ENCODE measurements at regions not wholly inside any gene's neighbourhood (a gene's known extent, or its start where the extent isn't known, plus 50 kb on each side); places are given as distances from the start of the nearest gene placed in this dataset.
"Not testable (repeated sequence)": the region's sequence is repeated elsewhere in the genome, so short reads cannot be mapped to it uniquely, and the experiment has no call there.

DNA sequence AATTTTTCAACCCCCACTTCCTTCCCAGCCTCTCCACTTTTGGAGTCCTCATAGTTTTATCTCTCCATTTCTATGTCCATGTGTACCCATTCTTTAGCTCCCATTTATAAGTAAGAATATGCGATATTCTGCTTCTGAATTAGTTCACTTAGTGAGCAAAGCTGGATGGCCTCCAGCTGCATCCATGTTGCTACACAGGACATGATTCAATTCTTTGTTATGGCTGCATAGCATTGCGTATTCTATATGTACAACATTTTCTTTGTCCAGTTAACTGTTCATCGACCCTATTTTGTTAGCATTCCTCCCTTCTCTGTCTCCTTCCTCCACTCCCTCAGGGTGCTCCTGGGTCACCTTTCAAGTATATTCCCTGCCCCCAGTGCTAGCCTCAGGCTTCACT, 210.0 kb upstream of the SSTR4 start:
- H3K4me1 ChIP-seq (ENCODE audit: insufficient read depth, insufficient read length), result peaks cover 2% of the 10 kb centered on the region
- no peaks in the 10 kb centered on the region for H3K9me3 ChIP-seq (ENCODE audit: insufficient read depth, low read length)
- H3K36me3 ChIP-seq (ENCODE audit: insufficient read depth, insufficient read length, low read length), result no peaks in the 10 kb centered on the region
- no peak overlapping the region for H3K9ac ChIP-seq (ENCODE audit: insufficient read length, low read depth)
- no peaks in the 10 kb centered on the region for H3K27me3 ChIP-seq (ENCODE audit: insufficient read depth, insufficient read length)
- TF ChIP-seq ZNF274 (IDR thresholded peaks at IDR 0.05; ENCODE audit: low read depth, low read length), result no peak
- TF ChIP-seq YY1 (IDR thresholded peaks at IDR 0.05; ENCODE audit: insufficient read depth, insufficient read length), result no peak
- TF ChIP-seq SUZ12 (IDR thresholded peaks at IDR 0.05; ENCODE audit: extremely low read depth, insufficient read depth, insufficient read length), result no peak
- no peak overlapping the region for H3K4me3 ChIP-seq (ENCODE audit: insufficient read length, low read depth)
- no peak for DNase-seq (ENCODE audit: low read depth, low spot score)

DNA sequence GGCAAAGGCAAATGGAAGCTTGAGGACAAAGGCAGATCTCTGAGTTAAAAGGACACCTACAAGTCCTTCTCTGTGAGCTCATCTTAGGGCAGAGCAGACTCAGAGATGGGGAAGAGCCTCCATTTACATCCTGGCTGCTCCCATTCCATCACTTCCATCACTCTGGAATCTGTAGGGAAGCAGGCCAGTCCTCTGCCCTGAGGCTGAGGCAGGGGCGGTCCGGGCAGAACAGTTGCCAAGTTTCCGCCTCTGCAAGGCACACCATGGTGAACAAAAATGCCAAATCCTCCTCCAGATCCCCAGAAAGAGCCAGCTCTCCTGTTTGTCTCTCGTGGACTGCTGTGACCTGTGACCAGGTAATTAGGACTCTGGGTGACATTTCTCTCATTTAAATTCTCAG, 209.6 kb upstream of the SSTR4 start:
- Histone ChIP-seq H3K9me3 (ENCODE audit: insufficient read depth, low read length) (no peaks in the 10 kb centered on the region), H3K4me3 (ENCODE audit: insufficient read length, low read depth) (no peak overlapping the region), H3K27me3 (ENCODE audit: insufficient read depth, insufficient read length) (no peaks in the 10 kb centered on the region), H3K9ac (ENCODE audit: insufficient read length, low read depth) (no peak overlapping the region), H3K4me1 (ENCODE audit: insufficient read depth, insufficient read length) (peaks cover 2% of the 10 kb centered on the region), H3K36me3 (ENCODE audit: insufficient read depth, insufficient read length, low read length) (no peaks in the 10 kb centered on the region)
- no peak for TF ChIP-seq SUZ12 (IDR thresholded peaks at IDR 0.05; ENCODE audit: extremely low read depth, insufficient read depth, insufficient read length)
- TF ChIP-seq ZNF274 (IDR thresholded peaks at IDR 0.05; ENCODE audit: low read depth, low read length), result no peak
- no peak for TF ChIP-seq YY1 (IDR thresholded peaks at IDR 0.05; ENCODE audit: insufficient read depth, insufficient read length)
- DNase-seq (ENCODE audit: low read depth, low spot score), result no peak

DNA sequence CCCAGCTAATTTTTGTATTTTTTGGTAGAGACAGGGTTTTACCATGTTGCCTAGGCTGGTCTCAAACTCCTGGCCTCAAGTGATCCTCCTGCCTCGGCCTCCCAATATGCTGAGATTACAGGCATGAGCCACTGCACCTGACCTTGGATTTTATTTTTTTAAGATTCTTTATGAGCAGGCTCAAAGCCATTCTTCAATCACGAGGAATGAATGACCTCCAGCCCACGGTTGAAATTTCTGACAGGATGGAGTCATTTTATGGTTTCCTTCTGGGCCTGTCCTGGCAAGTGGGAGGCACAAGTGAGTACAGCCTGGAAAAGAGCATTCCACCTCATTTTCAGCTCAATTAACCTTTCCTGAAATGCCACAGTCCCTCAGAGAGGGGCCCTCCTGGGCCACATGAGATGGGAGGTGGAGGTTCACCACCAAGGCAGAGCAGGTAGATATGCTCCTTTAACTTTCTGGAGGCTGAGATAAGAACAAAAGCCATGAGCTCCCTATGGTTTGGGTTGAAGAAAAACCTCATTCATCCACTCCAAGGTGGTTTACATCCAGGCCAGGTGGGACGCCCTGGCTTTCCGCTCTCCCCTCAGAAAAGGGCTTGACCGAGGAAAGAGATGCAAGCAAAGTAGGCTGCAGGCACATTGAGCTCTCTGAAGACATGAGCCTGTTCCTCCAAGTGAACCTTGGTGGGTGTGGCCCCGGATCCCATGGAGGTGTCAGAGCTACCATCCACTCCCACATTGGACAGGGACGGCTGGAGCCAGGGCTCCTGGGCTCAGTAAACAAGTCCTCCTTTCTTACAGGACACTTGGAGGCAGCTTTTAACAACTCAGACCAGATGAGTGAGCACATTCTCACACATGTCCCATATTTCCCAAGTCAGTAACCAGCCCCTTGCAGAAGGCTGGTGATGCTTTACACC, 208.5 kb upstream of the SSTR4 start:
- H3K27me3 ChIP-seq (ENCODE audit: insufficient read depth, insufficient read length), result no peaks in the 10 kb centered on the region
- peaks cover 2% of the 10 kb centered on the region for H3K4me1 ChIP-seq (ENCODE audit: insufficient read depth, insufficient read length)
- no peaks in the 10 kb centered on the region for H3K9me3 ChIP-seq (ENCODE audit: insufficient read depth, low read length)
- H3K9ac ChIP-seq (ENCODE audit: insufficient read length, low read depth), result no peak overlapping the region
- no peak overlapping the region for H3K4me3 ChIP-seq (ENCODE audit: insufficient read length, low read depth)
- TF ChIP-seq SUZ12 (IDR thresholded peaks at IDR 0.05; ENCODE audit: extremely low read depth, insufficient read depth, insufficient read length), result no peak
- TF ChIP-seq YY1 (IDR thresholded peaks at IDR 0.05; ENCODE audit: insufficient read depth, insufficient read length), result no peak
- no peak for TF ChIP-seq ZNF274 (IDR thresholded peaks at IDR 0.05; ENCODE audit: low read depth, low read length)
- no peaks in the 10 kb centered on the region for H3K36me3 ChIP-seq (ENCODE audit: insufficient read depth, insufficient read length, low read length)
- DNase-seq (ENCODE audit: low read depth, low spot score), result no peak

DNA sequence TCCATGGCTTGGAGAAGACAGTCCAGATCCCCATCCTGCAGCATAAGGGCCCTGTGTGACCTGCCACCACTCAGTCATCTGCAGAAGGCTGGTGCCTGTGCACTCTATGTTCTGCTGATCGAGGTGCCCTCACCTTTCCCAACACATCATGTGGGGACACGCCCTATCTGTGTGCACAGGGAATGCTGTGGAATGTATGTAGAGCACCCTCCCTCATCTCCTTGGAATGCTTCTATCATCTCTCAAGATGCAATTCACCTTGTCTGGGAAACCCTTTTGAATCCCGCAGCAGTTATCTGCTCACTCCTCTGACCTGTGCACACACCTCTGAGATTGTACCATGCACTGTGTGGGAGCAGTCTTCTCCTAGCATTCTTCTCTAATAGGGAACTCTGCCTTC, 207.2 kb upstream of the SSTR4 start:
- TF ChIP-seq SUZ12 (IDR thresholded peaks at IDR 0.05; ENCODE audit: extremely low read depth, insufficient read depth, insufficient read length) (no peak), ZNF274 (IDR thresholded peaks at IDR 0.05; ENCODE audit: low read depth, low read length) (no peak), YY1 (IDR thresholded peaks at IDR 0.05; ENCODE audit: insufficient read depth, insufficient read length) (no peak)

DNA sequence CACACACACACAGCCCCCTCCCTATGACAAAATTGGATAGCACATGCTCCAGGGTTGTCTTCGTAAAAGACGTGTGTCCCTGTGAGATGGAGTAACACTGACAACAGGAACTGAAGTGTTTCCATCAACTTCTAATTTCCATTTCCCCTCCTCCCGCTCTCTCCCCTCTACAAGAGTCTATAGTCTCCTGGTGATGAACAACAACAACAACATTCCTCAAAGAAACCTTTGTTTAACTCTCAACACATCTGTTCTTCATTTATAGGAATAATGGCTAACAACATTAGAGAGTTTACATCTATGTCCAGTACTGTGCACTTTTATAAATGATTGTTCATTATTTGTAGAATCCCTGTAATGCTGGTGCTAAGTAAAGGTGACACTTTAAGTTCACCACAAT, 205.8 kb upstream of the SSTR4 start:
- Histone ChIP-seq H3K4me3 (ENCODE audit: insufficient read length, low read depth) (no peak overlapping the region), H3K9ac (ENCODE audit: insufficient read length, low read depth) (no peak overlapping the region), H3K4me1 (ENCODE audit: insufficient read depth, insufficient read length) (peaks cover 2% of the 10 kb centered on the region), H3K36me3 (ENCODE audit: insufficient read depth, insufficient read length, low read length) (no peaks in the 10 kb centered on the region), H3K9me3 (ENCODE audit: insufficient read depth, low read length) (no peaks in the 10 kb centered on the region), H3K27me3 (ENCODE audit: insufficient read depth, insufficient read length) (no peaks in the 10 kb centered on the region)
- TF ChIP-seq ZNF274 (IDR thresholded peaks at IDR 0.05; ENCODE audit: low read depth, low read length), result no peak
- TF ChIP-seq SUZ12 (IDR thresholded peaks at IDR 0.05; ENCODE audit: extremely low read depth, insufficient read depth, insufficient read length), result no peak
- no peak for TF ChIP-seq YY1 (IDR thresholded peaks at IDR 0.05; ENCODE audit: insufficient read depth, insufficient read length)
- DNase-seq (ENCODE audit: low read depth, low spot score), result no peak

More for the DNA sequence above, 207.2 kb upstream of the SSTR4 start:
- H3K9ac ChIP-seq (ENCODE audit: insufficient read length, low read depth), result no peak overlapping the region
- H3K4me1 ChIP-seq (ENCODE audit: insufficient read depth, insufficient read length), result peaks cover 2% of the 10 kb centered on the region
- H3K36me3 ChIP-seq (ENCODE audit: insufficient read depth, insufficient read length, low read length), result no peaks in the 10 kb centered on the region
- no peak for DNase-seq (ENCODE audit: low read depth, low spot score)
- no peaks in the 10 kb centered on the region for H3K27me3 ChIP-seq (ENCODE audit: insufficient read depth, insufficient read length)
- H3K9me3 ChIP-seq (ENCODE audit: insufficient read depth, low read length), result no peaks in the 10 kb centered on the region
- H3K4me3 ChIP-seq (ENCODE audit: insufficient read length, low read depth), result no peak overlapping the region

DNA sequence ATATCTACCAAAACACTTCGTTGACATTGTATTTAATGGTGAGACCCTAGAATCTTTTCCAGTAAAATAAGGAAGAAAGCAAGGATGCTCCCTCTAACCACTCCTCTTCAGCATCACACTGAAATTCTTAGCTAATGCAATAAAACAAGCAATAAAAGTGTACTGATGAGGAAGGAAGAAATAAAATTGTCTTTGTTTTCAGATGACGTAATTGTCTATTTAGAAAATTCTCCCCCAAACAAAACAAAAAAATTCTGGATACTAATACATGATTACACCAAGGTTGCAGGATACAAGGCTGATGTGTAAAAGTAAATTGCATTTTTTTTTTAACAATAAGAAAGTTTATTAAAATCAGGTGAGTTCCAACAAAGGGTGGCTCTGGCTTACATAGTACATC, 205.0 kb upstream of the SSTR4 start:
- Histone ChIP-seq H3K36me3 (ENCODE audit: insufficient read depth, insufficient read length, low read length) (no peaks in the 10 kb centered on the region), H3K4me3 (ENCODE audit: insufficient read length, low read depth) (no peak overlapping the region), H3K4me1 (ENCODE audit: insufficient read depth, insufficient read length) (peaks cover 2% of the 10 kb centered on the region), H3K9me3 (ENCODE audit: insufficient read depth, low read length) (no peaks in the 10 kb centered on the region), H3K9ac (ENCODE audit: insufficient read length, low read depth) (no peak overlapping the region), H3K27me3 (ENCODE audit: insufficient read depth, insufficient read length) (no peaks in the 10 kb centered on the region)
- TF ChIP-seq YY1 (IDR thresholded peaks at IDR 0.05; ENCODE audit: insufficient read depth, insufficient read length) (no peak), ZNF274 (IDR thresholded peaks at IDR 0.05; ENCODE audit: low read depth, low read length) (no peak), SUZ12 (IDR thresholded peaks at IDR 0.05; ENCODE audit: extremely low read depth, insufficient read depth, insufficient read length) (no peak)
- no peak for DNase-seq (ENCODE audit: low read depth, low spot score)

DNA sequence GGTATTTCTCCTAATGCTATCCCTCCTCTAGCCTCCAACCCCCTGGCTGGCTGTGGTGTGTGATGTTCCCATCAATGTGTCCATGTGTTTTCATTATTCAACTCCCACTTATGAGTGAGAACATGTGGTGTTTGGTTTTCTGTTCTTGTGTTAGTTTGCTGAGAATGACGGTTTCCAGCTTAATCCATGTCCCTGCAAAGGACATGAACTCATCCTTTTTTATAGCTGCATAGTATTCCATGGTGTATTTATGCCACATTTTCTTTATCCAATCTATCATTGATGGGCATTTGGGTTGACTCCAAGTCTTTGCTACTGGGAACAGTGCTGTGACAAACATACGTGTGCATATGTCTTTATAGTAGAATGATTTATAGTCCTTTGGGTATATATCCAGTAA, 204.4 kb upstream of the SSTR4 start:
- not testable (repeated sequence) for DNase-seq (ENCODE audit: low read depth, low spot score); H3K4me1 ChIP-seq (ENCODE audit: insufficient read depth, insufficient read length); H3K9ac ChIP-seq (ENCODE audit: insufficient read length, low read depth); H3K27me3 ChIP-seq (ENCODE audit: insufficient read depth, insufficient read length); H3K36me3 ChIP-seq (ENCODE audit: insufficient read depth, insufficient read length, low read length); H3K4me3 ChIP-seq (ENCODE audit: insufficient read length, low read depth); H3K9me3 ChIP-seq (ENCODE audit: insufficient read depth, low read length)
